Endodermal cell (in vitro differentiated cells): ENCODE measurements at regions not wholly inside any gene's neighbourhood (a gene's known extent, or its start where the extent isn't known, plus 50 kb on each side); places are given as distances from the start of the nearest gene placed in this dataset.

Experiments used
- DNase-seq: peaks from one replicate; pipeline ENCODE4 v3.0.0-alpha.2; 2017
- H3K27ac ChIP-seq: 2 replicates; pipeline ENCODE4 v1.5.1; 2013; ENCODE audit warnings: mild to moderate bottlenecking, low read depth, low read length, moderate library complexity
- H3K27me3 ChIP-seq: 2 replicates; pipeline ENCODE4 v1.6.1; 2013; ENCODE audit warnings: mild to moderate bottlenecking, low read length, moderate library complexity; ENCODE audit not compliant: insufficient read depth, control insufficient read depth, poor library complexity, severe bottlenecking
- H3K36me3 ChIP-seq: 2 replicates; pipeline ENCODE4 v1.7.0; 2013; ENCODE audit warnings: mild to moderate bottlenecking, low read length, moderate library complexity; ENCODE audit not compliant: control insufficient read depth, insufficient read depth
- H3K4me1 ChIP-seq: one replicate; pipeline ENCODE4 v1.7.0; 2013; ENCODE audit warnings: low read length; ENCODE audit not compliant: control insufficient read depth, insufficient read depth
- H3K4me3 ChIP-seq: 2 replicates; pipeline ENCODE4 v1.5.1; 2013; ENCODE audit warnings: mild to moderate bottlenecking, low read length, moderate library complexity
- H3K9ac ChIP-seq: 2 replicates; pipeline ENCODE4 v1.6.1; 2013; ENCODE audit warnings: mild to moderate bottlenecking, low read length, moderate library complexity; ENCODE audit not compliant: poor library complexity, severe bottlenecking; ENCODE audit errors: extremely low read depth
- H3K9me3 ChIP-seq: 2 replicates; pipeline ENCODE4 v1.6.1; 2013; ENCODE audit warnings: mild to moderate bottlenecking, low read length, moderate library complexity; ENCODE audit not compliant: control insufficient read depth
- H3K27ac Mint-ChIP-seq: 2 replicates; pipeline ENCODE4 v1.8.0; 2020; ENCODE audit warnings: mixed read lengths
- H3K27me3 Mint-ChIP-seq: 2 replicates; pipeline ENCODE4 v1.8.0; 2021; ENCODE audit warnings: mild to moderate bottlenecking, mixed read lengths; ENCODE audit not compliant: insufficient read depth
- H3K36me3 Mint-ChIP-seq: 2 replicates; pipeline ENCODE4 v1.8.0; 2020; ENCODE audit warnings: low read depth, mixed read lengths
- H3K4me1 Mint-ChIP-seq: 2 replicates; pipeline ENCODE4 v1.8.0; 2020; ENCODE audit warnings: mixed read lengths
- H3K4me3 Mint-ChIP-seq: 2 replicates; pipeline ENCODE4 v1.8.0; 2020; ENCODE audit warnings: mild to moderate bottlenecking, moderate library complexity, mixed read lengths
- H3K9me3 Mint-ChIP-seq: 2 replicates; pipeline ENCODE4 v1.8.0; 2020; ENCODE audit warnings: mild to moderate bottlenecking, mixed read lengths
- WGBS, 2 experiments: methylation state at CpG; one replicate each; pipeline versions ENCODE4 v1.1.5 to v1.1.7; 2013; ENCODE audit warnings: missing lambda C conversion rate in 2 of 2, mixed read lengths in 1 of 2; ENCODE audit not compliant: insufficient coverage in 1 of 2, insufficient read length in 1 of 2; 5-methylcytosine and 5-hydroxymethylcytosine counted together
- TF ChIP-seq, protein P1 (sequence below): fragments of 200-600 bp; sonication (generic); conservative IDR thresholded peaks from 2 replicates; pipeline ENCODE4 v1.5.0; 2021; ENCODE audit warnings: antibody characterized with exemption, mild to moderate bottlenecking

- no peak overlapping the region for H3K4me3 ChIP-seq
- no peaks in the 10 kb centered on the region for H3K9me3 ChIP-seq
- no peak overlapping the region for H3K9ac ChIP-seq
- H3K27ac ChIP-seq = no peak overlapping the region
- Mint-ChIP-seq H3K4me1 (no peaks in the 10 kb centered on the region), H3K9me3 (peaks cover 2% of the 10 kb centered on the region), H3K27ac (no peak overlapping the region), H3K4me3 (no peak overlapping the region), H3K27me3 (no peaks in the 10 kb centered on the region), H3K36me3 (no peaks in the 10 kb centered on the region)
- H3K4me1 ChIP-seq = no peaks in the 10 kb centered on the region
- WGBS, 2 experiments = 91 to 100% methylated on average over 2 of the region's 2 CpGs
- no peaks in the 10 kb centered on the region for H3K36me3 ChIP-seq
- no peaks in the 10 kb centered on the region for H3K27me3 ChIP-seq
- TF ChIP-seq, protein P1, sequence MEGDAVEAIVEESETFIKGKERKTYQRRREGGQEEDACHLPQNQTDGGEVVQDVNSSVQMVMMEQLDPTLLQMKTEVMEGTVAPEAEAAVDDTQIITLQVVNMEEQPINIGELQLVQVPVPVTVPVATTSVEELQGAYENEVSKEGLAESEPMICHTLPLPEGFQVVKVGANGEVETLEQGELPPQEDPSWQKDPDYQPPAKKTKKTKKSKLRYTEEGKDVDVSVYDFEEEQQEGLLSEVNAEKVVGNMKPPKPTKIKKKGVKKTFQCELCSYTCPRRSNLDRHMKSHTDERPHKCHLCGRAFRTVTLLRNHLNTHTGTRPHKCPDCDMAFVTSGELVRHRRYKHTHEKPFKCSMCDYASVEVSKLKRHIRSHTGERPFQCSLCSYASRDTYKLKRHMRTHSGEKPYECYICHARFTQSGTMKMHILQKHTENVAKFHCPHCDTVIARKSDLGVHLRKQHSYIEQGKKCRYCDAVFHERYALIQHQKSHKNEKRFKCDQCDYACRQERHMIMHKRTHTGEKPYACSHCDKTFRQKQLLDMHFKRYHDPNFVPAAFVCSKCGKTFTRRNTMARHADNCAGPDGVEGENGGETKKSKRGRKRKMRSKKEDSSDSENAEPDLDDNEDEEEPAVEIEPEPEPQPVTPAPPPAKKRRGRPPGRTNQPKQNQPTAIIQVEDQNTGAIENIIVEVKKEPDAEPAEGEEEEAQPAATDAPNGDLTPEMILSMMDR = no peak
- no peak for DNase-seq
Measured at GRCh38 chr9:78791779-78792178, 494.9 kb downstream of the PSAT1 start.

DNA sequence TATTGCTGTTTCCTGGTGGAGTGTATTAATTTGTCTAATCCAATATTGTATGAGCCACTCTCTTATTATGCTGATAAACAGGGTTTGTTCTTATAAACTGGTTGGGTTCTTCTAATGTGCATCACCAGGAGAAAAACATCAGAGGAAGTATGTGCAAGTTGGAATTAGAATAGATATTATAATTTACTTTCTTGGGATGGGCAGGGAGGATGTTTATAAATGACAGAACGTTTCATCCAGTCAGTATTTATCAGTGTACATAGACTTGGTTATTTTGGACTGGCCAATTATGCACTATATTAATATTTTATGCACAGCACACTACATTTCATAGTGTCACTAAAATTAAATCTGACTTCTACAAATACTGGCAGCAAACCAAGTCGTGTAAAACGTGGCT is 495.8 kb downstream of the PSAT1 start:
- Histone ChIP-seq H3K9ac (no peak overlapping the region), H3K27ac (no peak overlapping the region), H3K9me3 (no peaks in the 10 kb centered on the region), H3K4me3 (no peak overlapping the region), H3K27me3 (no peaks in the 10 kb centered on the region), H3K36me3 (no peaks in the 10 kb centered on the region), H3K4me1 (no peaks in the 10 kb centered on the region)
- H3K9me3 Mint-ChIP-seq = peaks cover 2% of the 10 kb centered on the region
- no peak for DNase-seq
- TF ChIP-seq, protein P1 = no peak
- no peaks in the 10 kb centered on the region for H3K27me3 Mint-ChIP-seq
- H3K4me1 Mint-ChIP-seq = no peaks in the 10 kb centered on the region
- H3K27ac Mint-ChIP-seq = no peak overlapping the region
- H3K36me3 Mint-ChIP-seq = no peaks in the 10 kb centered on the region
- H3K4me3 Mint-ChIP-seq = no peak overlapping the region
- 84 to 91% methylated on average over 3 of the region's 3 CpGs for WGBS, 2 experiments

GRCh38 chr9:78805771-78806170 is 508.8 kb downstream of the PSAT1 start:
- Histone ChIP-seq H3K36me3 (no peaks in the 10 kb centered on the region), H3K4me1 (peaks cover 3% of the 10 kb centered on the region), H3K9ac (no peak overlapping the region), H3K27ac (no peak overlapping the region), H3K4me3 (no peak overlapping the region), H3K27me3 (no peaks in the 10 kb centered on the region), H3K9me3 (no peaks in the 10 kb centered on the region)
- Mint-ChIP-seq H3K27ac (no peak overlapping the region), H3K4me1 (peaks cover 10% of the 10 kb centered on the region), H3K4me3 (no peak overlapping the region), H3K9me3 (no peaks in the 10 kb centered on the region), H3K27me3 (no peaks in the 10 kb centered on the region), H3K36me3 (no peaks in the 10 kb centered on the region)
- DNase-seq = no peak
- 93 to 100% methylated on average over 1 to 2 of the region's 2 CpGs for WGBS, 2 experiments
- TF ChIP-seq, protein P1 = no peak
